Inflammatory macrophage treated with lipopolysaccharide for 1 hour (primary cell): ENCODE measurements at regions not wholly inside any gene's neighbourhood (a gene's known extent, or its start where the extent isn't known, plus 50 kb on each side); places are given as distances from the start of the nearest gene placed in this dataset.

Source experiments
- DNase-seq, 2 donors: peaks; one replicate each; pipeline ENCODE4 v3.0.0-alpha.2; 2020 to 2022

DNA sequence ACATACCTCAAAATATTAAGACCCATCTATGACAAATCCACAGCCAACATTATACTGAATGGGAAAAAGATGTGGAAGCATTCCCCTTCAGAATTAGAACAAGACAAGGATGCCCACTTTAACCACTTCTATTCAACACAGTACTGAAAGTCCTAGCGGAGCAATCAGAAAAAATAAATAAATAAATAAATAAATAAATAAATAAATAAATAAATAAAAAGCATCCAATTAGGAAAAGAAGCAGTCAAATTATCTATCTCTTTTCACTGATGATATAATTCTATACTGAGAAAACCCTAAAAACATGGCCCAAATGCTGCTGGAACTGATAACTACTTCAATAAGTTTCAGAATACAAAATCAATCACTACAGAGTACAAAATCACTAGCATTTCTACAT, 67.5 kb downstream of the PRR32 start:
- DNase-seq: no peak

GRCh38 chrX:126900937-126901336, 81.4 kb downstream of the PRR32 start:
- DNase-seq: no peak

DNA sequence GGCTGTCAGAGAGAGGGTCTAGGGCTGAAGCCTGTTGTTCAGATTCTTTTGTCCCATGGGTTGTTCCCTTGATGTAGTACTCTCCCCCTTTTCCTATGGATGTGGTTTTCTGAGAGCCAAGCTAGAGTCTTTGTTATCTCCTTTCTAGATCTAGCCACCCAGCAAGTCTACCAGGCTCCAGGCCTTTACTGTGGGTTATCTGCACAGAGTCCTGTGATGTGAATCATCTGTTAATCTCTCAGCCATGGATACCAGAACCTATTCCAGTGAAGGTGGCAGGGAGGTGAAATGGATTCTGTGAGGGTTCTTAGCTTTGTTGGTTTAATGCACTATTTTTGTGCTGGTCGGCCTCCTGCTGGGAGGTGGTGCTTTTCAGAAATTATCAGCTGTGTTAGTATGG, 109.5 kb downstream of the PRR32 start:
- no peak for DNase-seq

DNA sequence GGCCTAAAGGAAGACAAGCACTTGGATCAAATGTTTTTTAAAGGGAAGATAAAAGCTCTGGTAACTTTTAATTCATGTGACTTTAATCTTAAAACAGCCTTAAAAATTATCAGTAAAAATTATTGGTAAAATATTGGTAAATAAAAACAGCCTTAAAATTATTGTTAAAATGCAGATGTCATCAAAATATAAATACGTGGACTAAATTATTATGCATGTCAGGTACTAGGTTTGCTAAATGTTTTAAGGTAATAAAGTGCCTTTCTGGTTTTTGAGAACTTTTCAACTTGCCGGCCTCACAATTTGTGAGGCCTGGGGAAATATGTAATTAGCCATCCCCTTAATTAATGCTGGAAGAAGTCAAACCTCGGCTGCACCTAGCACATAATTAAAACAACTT, 147.7 kb downstream of the PRR32 start:
- no peak for DNase-seq

- DNase-seq: no peak
Observed at GRCh38 chrX:126982158-126982557, 162.6 kb downstream of the PRR32 start.

DNA sequence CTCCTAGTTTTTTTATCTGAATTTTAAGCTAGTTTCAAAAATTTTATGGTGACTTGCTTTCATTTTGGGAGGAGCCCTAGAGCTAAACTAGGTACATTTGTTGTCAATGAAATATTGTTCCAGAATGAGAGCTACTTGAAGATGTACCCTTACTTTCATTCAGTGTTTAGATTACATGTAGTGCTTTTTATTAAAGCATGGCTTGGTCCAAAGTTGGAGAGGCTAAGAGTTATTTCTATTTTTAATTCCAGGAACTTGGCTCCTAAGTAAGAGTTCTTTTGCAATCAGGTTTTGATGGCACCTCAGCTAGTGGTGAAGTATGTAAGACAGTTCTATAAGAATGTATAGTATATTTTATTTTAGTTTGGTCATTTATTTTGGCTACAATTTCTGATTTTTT, 165.5 kb downstream of the PRR32 start:
- DNase-seq: no peak

GRCh38 chrX:126985981-126986380, 166.5 kb downstream of the PRR32 start:
- DNase-seq: no peak

DNA sequence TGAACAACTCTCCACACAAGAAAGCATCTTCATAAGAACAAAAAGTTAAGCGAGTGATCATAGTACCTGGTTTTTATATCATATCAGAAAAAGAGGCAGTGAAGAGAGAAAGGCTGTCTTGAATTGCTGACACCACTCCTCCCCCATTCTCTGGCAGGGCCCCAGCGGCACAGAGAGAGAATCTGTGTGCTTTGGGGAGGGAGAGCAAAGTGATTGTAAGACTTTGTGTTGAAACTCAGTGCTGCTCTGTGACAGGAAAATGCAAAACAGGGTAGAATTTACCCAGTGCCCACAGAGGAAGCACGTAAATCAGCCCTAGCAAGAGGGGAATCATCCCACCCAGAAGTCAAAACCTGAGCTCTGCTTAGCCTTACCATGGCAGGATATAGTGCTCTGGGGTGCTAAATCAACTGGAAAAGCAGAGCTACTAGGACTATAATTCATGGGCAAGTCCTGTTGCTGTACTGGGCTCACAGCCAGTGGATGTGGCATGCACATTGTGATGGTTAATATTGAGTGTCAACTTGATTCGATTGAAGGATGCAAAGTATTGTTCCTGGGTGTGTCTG, 174.6 kb downstream of the PRR32 start:
- no peak for DNase-seq

DNA sequence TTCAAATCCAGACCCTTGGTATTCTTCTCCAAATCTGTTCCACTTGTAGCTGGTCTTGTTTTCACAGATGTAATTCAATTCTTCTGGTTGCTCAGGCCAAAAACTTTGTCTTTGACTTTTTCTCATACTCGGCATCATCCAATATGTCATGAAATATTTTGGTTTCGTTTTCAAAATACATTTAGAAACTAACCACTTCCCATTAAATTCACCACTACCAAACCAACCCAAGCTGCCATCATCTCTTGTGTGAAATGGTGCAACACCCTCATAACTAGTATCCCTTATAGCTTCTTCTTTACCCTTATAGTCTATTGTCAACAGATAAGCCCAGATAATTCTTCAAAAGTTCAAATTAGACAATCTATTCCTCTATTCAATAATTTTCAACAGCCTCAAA, 192.1 kb downstream of the PRR32 start:
- DNase-seq: no peak

- DNase-seq: no peak
Observed at GRCh38 chrX:127025013-127025412, 205.5 kb downstream of the PRR32 start.

DNA sequence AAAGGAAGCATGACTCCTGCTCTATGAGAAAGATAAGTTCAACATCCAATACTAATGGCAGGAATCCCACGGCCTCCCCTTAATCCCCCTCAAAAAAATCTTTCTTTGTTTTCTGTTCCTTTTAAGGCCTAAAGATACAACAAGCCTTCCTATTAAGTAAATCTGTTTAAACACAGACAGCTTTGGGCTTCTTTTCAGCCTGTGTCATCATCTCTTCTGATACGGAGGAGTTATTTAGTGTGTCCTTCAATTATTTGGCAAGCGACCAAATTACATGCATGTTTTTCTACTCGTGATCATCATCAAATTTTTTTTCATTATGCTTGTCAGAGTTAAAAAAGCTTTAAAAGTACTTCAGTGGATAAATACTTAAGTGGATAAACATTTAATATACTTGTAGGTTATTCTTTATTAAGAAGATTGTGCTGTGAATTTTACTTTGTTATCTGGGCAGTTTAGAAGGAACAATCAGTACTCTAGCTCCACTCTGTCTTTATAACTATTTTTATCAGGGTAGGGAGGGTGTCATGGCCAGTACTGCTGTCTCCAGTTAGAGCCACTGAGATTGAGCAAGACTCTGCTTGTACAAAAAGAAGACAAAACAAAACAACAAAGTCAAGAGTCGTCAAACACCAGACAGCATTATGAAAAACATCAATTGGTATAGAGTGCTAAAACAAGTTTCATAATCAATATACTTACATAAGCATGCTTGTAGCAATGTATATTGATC, 210.7 kb downstream of the PRR32 start:
- DNase-seq: no peak

DNA sequence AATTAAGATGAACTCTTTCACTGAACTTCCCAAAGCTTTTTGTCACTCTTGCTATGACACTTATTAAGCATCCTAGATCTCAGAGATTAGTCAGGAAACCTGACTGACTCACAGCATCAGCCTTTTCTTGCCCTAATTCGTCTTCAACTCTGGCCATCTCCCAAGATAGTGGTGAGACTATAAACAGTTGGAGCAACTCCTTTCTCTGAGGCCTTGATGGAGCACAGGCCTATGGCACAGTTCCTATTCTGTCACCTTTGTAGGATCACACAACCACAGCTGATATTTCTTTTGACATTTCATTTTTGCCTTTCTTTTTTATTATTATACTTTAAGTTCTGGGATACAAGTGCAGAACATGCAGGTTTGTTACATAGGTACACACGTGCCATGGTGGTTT, 217.6 kb downstream of the PRR32 start:
- no peak for DNase-seq

DNA sequence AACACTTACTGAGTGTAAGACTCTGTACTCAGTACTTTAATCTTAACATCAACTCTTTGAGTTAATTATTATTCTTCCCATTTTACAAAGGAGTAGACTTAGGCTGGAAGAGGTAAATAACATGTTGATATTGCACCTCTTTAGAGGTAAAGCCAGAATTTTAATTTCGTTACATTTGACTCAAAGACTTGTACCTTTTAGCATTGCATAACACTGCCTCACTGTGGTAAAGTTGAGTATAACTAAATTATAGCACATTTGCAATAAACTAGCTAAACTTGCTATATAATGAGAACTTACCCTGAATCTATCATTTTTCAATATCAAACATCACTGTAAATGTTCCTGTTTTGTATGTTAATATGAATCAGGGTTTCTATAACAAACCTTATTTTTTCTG, 218.5 kb downstream of the PRR32 start:
- peak in 1 of 2 donors; percentile 0 for DNase-seq

DNA sequence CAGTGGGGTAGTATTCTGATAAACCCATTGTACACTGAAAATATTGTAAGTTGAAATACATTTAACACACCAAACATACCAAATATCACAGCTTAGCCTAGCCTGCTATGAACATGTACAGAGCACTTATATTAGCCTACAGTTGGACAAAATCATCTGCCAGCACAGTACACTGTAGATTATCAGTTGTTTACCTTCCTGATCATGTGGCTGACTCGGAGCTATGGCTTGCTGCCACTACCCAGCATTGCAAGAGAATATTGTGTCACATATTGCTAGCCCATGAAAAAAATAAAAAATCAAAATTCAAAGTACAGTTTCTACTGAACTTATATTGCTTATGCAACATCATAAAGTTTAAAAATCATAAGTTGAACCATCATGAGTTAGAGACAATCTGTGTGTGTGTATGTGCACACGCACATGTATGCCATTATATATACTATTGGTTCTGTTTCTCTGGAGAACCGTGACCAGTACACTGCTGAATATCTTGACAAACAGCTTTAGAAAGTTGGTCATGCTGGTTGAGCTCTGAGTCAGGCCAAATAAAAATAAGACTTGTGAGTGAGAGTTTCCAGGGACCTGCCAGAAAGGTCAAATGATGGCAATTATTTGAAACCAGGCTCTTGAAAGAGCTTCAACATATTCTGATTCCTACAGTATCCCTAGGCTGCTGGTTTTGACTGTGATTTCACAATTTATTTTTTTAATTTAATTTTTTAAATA, 238.5 kb downstream of the PRR32 start:
- DNase-seq: no peak

GRCh38 chrX:127085939-127086338, 266.4 kb downstream of the PRR32 start:
- no peak for DNase-seq

DNA sequence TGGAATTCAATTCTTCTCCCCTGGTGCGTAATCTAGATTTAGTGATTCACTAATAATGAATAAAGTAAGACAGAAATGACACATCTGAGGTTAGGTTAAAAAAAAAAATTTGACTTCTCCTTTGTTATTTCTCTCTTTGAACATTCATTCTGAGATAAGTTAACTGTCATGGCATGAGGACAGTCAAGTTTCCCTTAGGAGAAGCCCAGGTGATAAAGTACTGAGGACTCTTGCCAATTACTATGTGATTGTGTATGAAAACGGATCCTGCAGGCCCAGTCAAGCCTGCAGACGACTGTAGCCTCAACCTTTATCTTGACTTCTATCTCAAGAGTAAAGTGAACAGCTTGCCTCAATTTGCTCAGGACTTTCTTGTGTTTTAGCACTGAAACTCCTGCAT, 293.2 kb downstream of the PRR32 start:
- no peak for DNase-seq

- no peak for DNase-seq
Observed at GRCh38 chrX:127124871-127125270, 305.3 kb downstream of the PRR32 start.

GRCh38 chrX:127128282-127128681, 308.8 kb downstream of the PRR32 start:
- no peak for DNase-seq

DNA sequence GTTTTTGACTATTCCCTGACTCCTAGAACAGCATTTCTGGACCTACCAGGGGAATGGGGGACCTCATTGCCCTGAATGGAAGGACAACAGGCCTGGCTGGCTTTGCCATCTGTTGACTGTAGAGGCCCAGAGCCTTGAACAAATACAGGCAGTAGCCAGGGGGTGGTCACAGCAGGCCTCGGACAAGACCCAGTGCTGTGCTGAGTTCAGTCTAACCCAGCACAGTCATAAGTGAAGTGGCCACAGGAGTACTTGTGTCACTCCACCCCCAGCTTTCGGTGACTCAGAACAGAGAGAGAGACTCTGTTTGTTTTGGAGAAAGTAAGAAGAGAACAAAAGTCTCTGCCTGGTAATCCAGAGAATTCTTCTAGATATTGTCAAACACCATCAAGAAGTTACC, 310.0 kb downstream of the PRR32 start:
- DNase-seq: no peak

- DNase-seq: no peak
Observed at GRCh38 chrX:127138218-127138617, 318.7 kb downstream of the PRR32 start.

DNA sequence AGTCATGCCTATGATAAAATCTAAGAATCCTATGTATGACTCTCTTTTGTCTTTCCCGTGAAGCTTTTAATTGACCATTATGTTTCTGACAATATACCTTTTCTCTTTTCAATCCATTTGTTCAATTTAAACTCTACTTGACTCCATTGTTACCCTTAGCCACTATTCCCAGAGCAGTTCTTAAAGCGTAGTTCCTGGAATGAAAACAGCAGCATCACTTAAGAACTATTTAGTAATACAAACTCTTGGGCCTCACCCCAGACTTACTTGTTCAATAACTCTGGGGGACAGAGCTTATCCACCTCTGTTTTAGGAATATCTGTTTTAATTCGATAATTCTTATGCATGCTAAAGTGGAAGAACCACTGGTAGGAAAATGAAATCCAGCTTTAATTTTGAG, 358.4 kb downstream of the PRR32 start:
- DNase-seq: no peak

DNA sequence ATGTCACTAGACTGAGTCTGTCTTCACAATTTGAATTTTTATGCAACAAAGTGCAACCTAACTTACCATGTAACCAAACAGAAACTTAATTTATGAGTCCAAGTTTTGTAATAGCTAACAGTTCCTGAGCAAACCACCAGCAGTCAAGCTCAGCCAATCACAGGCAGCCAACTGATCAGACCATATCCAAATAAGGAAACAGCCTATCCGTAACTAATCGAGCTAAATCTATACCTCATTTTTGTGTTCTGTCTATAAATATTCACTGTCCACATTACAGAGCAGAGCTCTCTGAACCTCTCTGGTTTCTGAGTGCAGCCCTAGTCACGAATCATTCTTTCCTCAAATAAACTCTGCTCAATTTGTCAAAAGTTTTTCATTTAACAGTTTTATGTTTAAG, 367.6 kb downstream of the PRR32 start:
- no peak for DNase-seq

GRCh38 chrX:127190381-127190780, 370.9 kb downstream of the PRR32 start:
- no peak for DNase-seq

- no peak for DNase-seq
Observed at GRCh38 chrX:127207326-127207725, 387.8 kb downstream of the PRR32 start.
